OCI-LY7 (cell line): ENCODE measurements at regions not wholly inside any gene's neighbourhood (a gene's known extent, or its start where the extent isn't known, plus 50 kb on each side); places are given as distances from the start of the nearest gene placed in this dataset.

ENCODE experiments used
- BruUV-seq: library from RNA; stranded (reverse); fragments of 400-500 nt; replicated peaks from 2 replicates; lab custom pipeline; 2021; lab: Mats Ljungman, UMichigan
- CTCF ChIA-PET: fragments of 300-600 bp; sonication (Branson Sonifier 250); formaldehyde crosslinking; loops from one replicate; lab custom pipeline; 2022; ENCODE audit warnings: antibody characterized with exemption; ENCODE audit not compliant: unreplicated experiment; lab: Charles Lee
- POLR2A ChIA-PET: fragments of 300-600 bp; sonication (Branson Sonifier 250); formaldehyde crosslinking; loops from one replicate; lab custom pipeline; 2022; ENCODE audit warnings: antibody characterized with exemption; lab: Charles Lee
- DNase-seq: peaks from one replicate; pipeline ENCODE4 v3.0.0-alpha.2; 2015; ENCODE audit warnings: low spot score
- H2AFZ ChIP-seq: fragments of 200-600 bp; sonication (generic), shearing (Covaris generic); 2 replicates; pipeline ENCODE4 v1.6.1; 2014; ENCODE audit warnings: mild to moderate bottlenecking, antibody characterized with exemption, low read length, moderate library complexity
- H3K27ac ChIP-seq: fragments of 200-600 bp; sonication (generic); 2 replicates; pipeline ENCODE4 v1.5.1; 2014; ENCODE audit warnings: mixed run types, low read depth, mild to moderate bottlenecking, moderate library complexity, low read length, inconsistent platforms; ENCODE audit not compliant: poor library complexity, severe bottlenecking
- H3K36me3 ChIP-seq: fragments of 200-600 bp; sonication (generic); 2 replicates; pipeline ENCODE4 v1.6.1; 2014; ENCODE audit warnings: mild to moderate bottlenecking, antibody characterized with exemption, low read length, moderate library complexity, mixed read lengths; ENCODE audit not compliant: insufficient read depth
- H3K4me1 ChIP-seq: fragments of 200-600 bp; sonication (generic); 2 replicates; pipeline ENCODE4 v1.5.1; 2014; ENCODE audit warnings: mild to moderate bottlenecking, low read length; ENCODE audit not compliant: insufficient read depth, poor library complexity, severe bottlenecking
- H3K4me2 ChIP-seq: fragments of 200-600 bp; sonication (generic); 2 replicates; pipeline ENCODE4 v1.6.1; 2014; ENCODE audit warnings: mild to moderate bottlenecking, low read length
- H3K4me3 ChIP-seq: fragments of 200-600 bp; sonication (generic); 2 replicates; pipeline ENCODE4 v1.5.1; 2014; ENCODE audit warnings: mild to moderate bottlenecking, low read depth, low read length; ENCODE audit not compliant: poor library complexity, severe bottlenecking
- H3K79me2 ChIP-seq: fragments of 200-600 bp; sonication (generic); 2 replicates; pipeline ENCODE4 v1.6.1; 2016; ENCODE audit warnings: low read depth, mild to moderate bottlenecking, low read length, moderate library complexity, mixed read lengths; ENCODE audit not compliant: insufficient read depth
- H3K9me2 ChIP-seq: fragments of 200-600 bp; sonication (generic); 2 replicates; pipeline ENCODE4 v1.6.1; 2016; ENCODE audit warnings: mild to moderate bottlenecking, low read length, mixed read lengths; ENCODE audit not compliant: insufficient read depth
- H3K9me3 ChIP-seq: fragments of 200-600 bp; sonication (generic); 2 replicates; pipeline ENCODE4 v1.6.1; 2014; ENCODE audit warnings: mild to moderate bottlenecking, mixed run types, low read length, mixed read lengths
- H4K20me1 ChIP-seq: fragments of 200-600 bp; sonication (generic); 2 replicates; pipeline ENCODE4 v1.6.1; 2014; ENCODE audit warnings: mild to moderate bottlenecking, antibody characterized with exemption, low read length, moderate library complexity, mixed read lengths; ENCODE audit not compliant: insufficient read depth
- EZH2phosphoT487 ChIP-seq: fragments of 200-600 bp; sonication (generic); IDR thresholded peaks from 2 replicates; pipeline ENCODE4 v1.6.1; 2018; ENCODE audit warnings: low read depth, borderline replicate concordance, mild to moderate bottlenecking, mixed run types, antibody characterized with exemption, low read length, moderate library complexity, mixed read lengths
- intact Hi-C: fragments of 100-400 bp; cut with micrococcal nuclease; formaldehyde crosslinking; loops from one replicate; pipeline ENCODE4 v1.10.0; 2022; ENCODE audit not compliant: unreplicated experiment
- TF ChIP-seq, protein P1 (sequence below): fragments of 200-600 bp; sonication (generic); conservative IDR thresholded peaks from 2 replicates; pipeline ENCODE4 v1.5.1; 2014; ENCODE audit warnings: mild to moderate bottlenecking, antibody characterized with exemption, low read length, moderate library complexity, mixed read lengths

DNA sequence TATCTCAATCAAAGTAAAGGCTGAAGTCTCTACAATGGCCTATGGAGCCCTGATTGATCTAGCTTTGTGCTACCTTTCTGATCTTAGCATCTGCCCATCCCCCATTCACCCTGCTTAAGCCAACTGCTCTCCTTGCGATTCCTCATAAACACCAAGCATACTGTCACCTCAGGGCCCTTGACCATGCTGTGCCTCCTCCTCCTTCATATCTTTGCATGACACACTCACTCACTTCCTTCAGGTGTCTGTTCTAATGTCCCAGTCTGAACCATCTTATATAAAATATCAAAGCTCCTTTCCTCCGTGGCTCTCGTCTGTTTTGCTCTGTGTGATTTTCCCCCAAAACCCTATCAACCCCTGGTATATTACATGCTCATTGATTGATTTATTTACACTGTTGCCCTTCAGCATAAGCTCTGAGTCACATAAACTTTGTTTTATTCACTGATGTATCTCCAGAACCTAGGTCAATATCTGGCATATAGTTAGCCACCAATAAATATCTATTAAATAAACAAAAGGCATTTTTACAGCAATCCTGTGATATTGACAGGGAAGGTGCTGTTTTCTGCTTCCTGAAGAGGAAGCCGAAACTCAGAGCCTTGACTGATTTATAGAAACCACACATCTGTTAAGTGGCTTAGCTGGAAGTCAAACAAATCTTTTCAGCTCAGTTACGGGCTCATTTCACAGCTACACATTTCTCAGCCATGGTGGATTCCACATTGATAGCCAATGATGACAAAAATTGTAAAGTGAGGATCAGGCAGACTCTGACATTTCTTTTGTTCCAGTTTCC is 103.6 kb downstream of the BOD1 start:
- H3K4me3 ChIP-seq, result no peak overlapping the region
- ChIA-PET CTCF (no interaction called here), POLR2A (interaction anchor here (0.7 kb wide), 1 partner anchor 10 kb away, joined by 3 read pairs; no protein-coding TSS in a partner anchor)
- no TSS peak for BruUV-seq
- no peak overlapping the region for H3K27ac ChIP-seq
- H3K4me2 ChIP-seq, result no peak overlapping the region
- H3K9me2 ChIP-seq, result no peaks in the 10 kb centered on the region
- intact Hi-C loops, result no loop called here
- H3K9me3 ChIP-seq, result no peaks in the 10 kb centered on the region
- H4K20me1 ChIP-seq, result no peaks in the 10 kb centered on the region
- TF ChIP-seq, protein P1, sequence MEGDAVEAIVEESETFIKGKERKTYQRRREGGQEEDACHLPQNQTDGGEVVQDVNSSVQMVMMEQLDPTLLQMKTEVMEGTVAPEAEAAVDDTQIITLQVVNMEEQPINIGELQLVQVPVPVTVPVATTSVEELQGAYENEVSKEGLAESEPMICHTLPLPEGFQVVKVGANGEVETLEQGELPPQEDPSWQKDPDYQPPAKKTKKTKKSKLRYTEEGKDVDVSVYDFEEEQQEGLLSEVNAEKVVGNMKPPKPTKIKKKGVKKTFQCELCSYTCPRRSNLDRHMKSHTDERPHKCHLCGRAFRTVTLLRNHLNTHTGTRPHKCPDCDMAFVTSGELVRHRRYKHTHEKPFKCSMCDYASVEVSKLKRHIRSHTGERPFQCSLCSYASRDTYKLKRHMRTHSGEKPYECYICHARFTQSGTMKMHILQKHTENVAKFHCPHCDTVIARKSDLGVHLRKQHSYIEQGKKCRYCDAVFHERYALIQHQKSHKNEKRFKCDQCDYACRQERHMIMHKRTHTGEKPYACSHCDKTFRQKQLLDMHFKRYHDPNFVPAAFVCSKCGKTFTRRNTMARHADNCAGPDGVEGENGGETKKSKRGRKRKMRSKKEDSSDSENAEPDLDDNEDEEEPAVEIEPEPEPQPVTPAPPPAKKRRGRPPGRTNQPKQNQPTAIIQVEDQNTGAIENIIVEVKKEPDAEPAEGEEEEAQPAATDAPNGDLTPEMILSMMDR, result no peak
- TF ChIP-seq EZH2phosphoT487, result no peak
- H3K79me2 ChIP-seq, result no peaks in the 10 kb centered on the region
- no peak for DNase-seq
- no peak overlapping the region for H2AFZ ChIP-seq
- H3K4me1 ChIP-seq, result no peaks in the 10 kb centered on the region
- no peaks in the 10 kb centered on the region for H3K36me3 ChIP-seq

DNA sequence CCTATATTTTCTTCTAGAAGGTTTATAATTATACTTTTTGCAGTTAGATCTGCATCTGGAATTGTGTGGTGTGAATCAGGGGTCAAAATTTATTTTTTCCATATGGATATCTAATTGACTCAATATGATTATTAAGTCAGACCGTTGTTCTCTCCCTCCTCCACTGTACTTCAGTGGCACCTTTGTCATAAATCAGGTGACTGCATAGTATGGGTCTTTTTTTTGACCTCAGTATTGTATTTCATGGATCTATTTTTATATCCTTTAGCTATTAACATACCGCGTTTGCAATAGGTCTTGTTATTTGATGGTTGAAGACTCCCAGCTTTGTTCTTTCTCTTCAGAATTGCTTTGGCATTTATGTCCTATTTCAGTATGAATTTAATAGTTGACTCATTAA is 107.4 kb downstream of the BOD1 start:
- no TSS peak for BruUV-seq
- H3K4me3 ChIP-seq, result no peak overlapping the region
- H3K36me3 ChIP-seq, result no peaks in the 10 kb centered on the region
- H3K27ac ChIP-seq, result no peak overlapping the region
- no peaks in the 10 kb centered on the region for H3K9me2 ChIP-seq
- H3K4me2 ChIP-seq, result no peak overlapping the region
- ChIA-PET CTCF (no interaction called here), POLR2A (no interaction called here)
- no peak for DNase-seq
- no peaks in the 10 kb centered on the region for H4K20me1 ChIP-seq
- intact Hi-C loops, result no loop called here
- TF ChIP-seq EZH2phosphoT487, result no peak
- TF ChIP-seq, protein P1, result no peak
- no peaks in the 10 kb centered on the region for H3K4me1 ChIP-seq
- H2AFZ ChIP-seq, result no peak overlapping the region
- H3K9me3 ChIP-seq, result no peaks in the 10 kb centered on the region
- H3K79me2 ChIP-seq, result no peaks in the 10 kb centered on the region

DNA sequence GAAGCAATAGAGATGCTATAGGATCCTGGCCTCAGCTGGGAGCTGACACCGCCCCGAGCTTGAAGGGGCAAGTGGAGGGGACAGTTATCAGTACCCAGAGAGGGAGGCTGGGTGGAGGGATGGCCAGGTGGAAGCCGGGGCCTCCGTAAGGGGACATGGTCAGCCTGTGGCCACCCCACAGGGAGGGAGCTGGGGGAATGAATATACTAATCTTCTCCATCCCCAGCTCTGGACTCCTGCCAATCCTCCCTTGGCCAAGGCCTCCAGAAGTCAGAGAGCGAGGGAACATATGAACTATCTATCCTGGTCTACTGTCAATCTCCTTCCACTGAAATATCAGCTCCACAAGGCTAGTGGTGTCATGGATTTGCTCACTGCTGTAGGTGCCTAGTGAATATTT is 109.3 kb downstream of the BOD1 start:
- ChIA-PET POLR2A (no interaction called here), CTCF (no interaction called here)
- BruUV-seq, result no TSS peak
- Histone ChIP-seq H3K36me3 (no peaks in the 10 kb centered on the region), H2AFZ (no peak overlapping the region), H3K79me2 (no peaks in the 10 kb centered on the region), H3K27ac (no peak overlapping the region), H3K9me2 (no peaks in the 10 kb centered on the region), H3K4me1 (no peaks in the 10 kb centered on the region), H3K4me2 (no peak overlapping the region), H3K9me3 (no peaks in the 10 kb centered on the region), H3K4me3 (no peak overlapping the region), H4K20me1 (no peaks in the 10 kb centered on the region)
- intact Hi-C loops, result no loop called here
- no peak for TF ChIP-seq EZH2phosphoT487
- TF ChIP-seq, protein P1, result no peak
- DNase-seq, result no peak
